GM12878 (cell line): ENCODE measurements at regions not wholly inside any gene's neighbourhood (a gene's known extent, or its start where the extent isn't known, plus 50 kb on each side); places are given as distances from the start of the nearest gene placed in this dataset.

Experiments
- ATAC-seq: fragments of 200-7000 bp; cut with Tn5 transposase; 3 replicates; pipeline ENCODE4 v1.9.1; 2020; ENCODE audit warnings: mild to moderate bottlenecking, moderate library complexity
- BruUV-seq: library from RNA; stranded (reverse); fragments of 400-500 nt; replicated peaks from 2 replicates; lab custom pipeline; 2021; lab: Mats Ljungman, UMichigan
- CTCF ChIA-PET: fragments of 300-600 bp; sonication (Branson Sonifier 250); formaldehyde crosslinking; extraction: SDS; loops from one replicate; lab custom pipeline; 2021; ENCODE audit warnings: inconsistent platforms; lab: Yijun Ruan, JAX
- POLR2A ChIA-PET: fragments of 350-600 bp; formaldehyde crosslinking; extraction: SDS; loops from one replicate; lab custom pipeline; 2021; ENCODE audit warnings: inconsistent platforms; lab: Charles Lee
- RAD21 ChIA-PET: fragments of 300-600 bp; sonication (Branson Sonifier 250); formaldehyde crosslinking; loops from one replicate; lab custom pipeline; 2023; ENCODE audit warnings: antibody characterized with exemption; ENCODE audit not compliant: unreplicated experiment; lab: Charles Lee
- SMC1A ChIA-PET: fragments of 300-600 bp; sonication (Branson Sonifier 250); formaldehyde crosslinking; loops from one replicate; lab custom pipeline; 2023; ENCODE audit not compliant: unreplicated experiment, uncharacterized antibody; lab: Charles Lee
- DNase-seq: peaks from one replicate; pipeline ENCODE4 v3.0.0-alpha.2; 2011; ENCODE audit warnings: low read depth, low spot score
- FAIRE-seq: peaks from 3 replicates; lab custom pipeline; 2011; peaks lifted over from hg19 to GRCh38; lab: Jason Lieb, UNC
- H2AFZ ChIP-seq: 2 replicates; pipeline ENCODE4 v1.6.0; 2011; ENCODE audit warnings: low read depth, low read length, control low read depth; ENCODE audit not compliant: control insufficient read depth
- H3K27ac ChIP-seq: 2 replicates; pipeline ENCODE4 v1.5.1; 2011; ENCODE audit warnings: control low read depth; ENCODE audit not compliant: control insufficient read depth, insufficient read depth
- H3K27me3 ChIP-seq, 2 experiments: replicated peaks in 1 of 2; 2 replicates each; pipeline versions ENCODE4 v1.6.0 to v1.6.1; 2011; ENCODE audit warnings: low read length in 1 of 2; ENCODE audit not compliant: control insufficient read depth in 2 of 2, insufficient read depth in 2 of 2
- H3K36me3 ChIP-seq, 2 experiments: 2 replicates each; pipeline ENCODE4 v1.5.1; 2011; ENCODE audit warnings: low read length in 1 of 2; ENCODE audit not compliant: control insufficient read depth in 2 of 2, insufficient read depth in 2 of 2
- H3K4me1 ChIP-seq: 2 replicates; pipeline ENCODE4 v1.6.1; 2011; ENCODE audit warnings: mild to moderate bottlenecking, low read length, moderate library complexity, mixed read lengths; ENCODE audit not compliant: control insufficient read depth, insufficient read depth
- H3K4me2 ChIP-seq: 2 replicates; pipeline ENCODE4 v1.6.0; 2011; ENCODE audit warnings: control low read depth; ENCODE audit not compliant: control insufficient read depth, insufficient read depth
- H3K4me3 ChIP-seq: fragments of 200-600 bp; sonication (generic); 2 replicates; pipeline ENCODE4 v1.5.1; 2016
- H3K79me2 ChIP-seq: 2 replicates; pipeline ENCODE4 v1.6.0; 2011; ENCODE audit warnings: low read length; ENCODE audit not compliant: control insufficient read depth, insufficient read depth
- H3K9ac ChIP-seq: 2 replicates; pipeline ENCODE4 v1.8.0; 2011; ENCODE audit warnings: low read length, control low read depth, mixed read lengths; ENCODE audit not compliant: control insufficient read depth, insufficient read depth
- H3K9me3 ChIP-seq: replicated peaks from 3 replicates; pipeline ENCODE4 v1.5.1; 2011; ENCODE audit warnings: mild to moderate bottlenecking, low read length; ENCODE audit not compliant: control insufficient read depth, insufficient read depth
- H4K20me1 ChIP-seq: 2 replicates; pipeline ENCODE4 v1.6.0; 2011; ENCODE audit not compliant: control insufficient read depth, insufficient read depth
- IKZF2 ChIP-seq, 2 experiments: fragments of 450-650 bp; IDR thresholded peaks; 2 replicates each; pipeline ENCODE4 v1.6.1; 2017; ENCODE audit warnings: mild to moderate bottlenecking in 2 of 2, moderate library complexity in 2 of 2
- RAD51 ChIP-seq: fragments of 450-650 bp; IDR thresholded peaks from 2 replicates; pipeline ENCODE4 v1.6.1; 2016; ENCODE audit warnings: moderate library complexity, mild to moderate bottlenecking, inconsistent platforms
- RBBP5 ChIP-seq: fragments of 200-600 bp; sonication (generic); conservative IDR thresholded peaks from 2 replicates; pipeline ENCODE4 v1.6.1; 2016
- RCOR1 ChIP-seq: conservative IDR thresholded peaks from 2 replicates; pipeline ENCODE4 v1.6.1; 2012; ENCODE audit warnings: low read depth, low read length, improper control_type of control experiment
- RELA ChIP-seq: fragments of 450-650 bp; IDR thresholded peaks from 2 replicates; pipeline ENCODE4 v1.8.0; 2014; ENCODE audit warnings: borderline replicate concordance; ENCODE audit not compliant: partially characterized antibody
- SIN3A ChIP-seq: IDR thresholded peaks from 2 replicates; pipeline ENCODE4 v1.6.1; 2012; ENCODE audit warnings: low read depth, low read length, improper control_type of control experiment
- WGBS: methylation state at CpG from one replicate; pipeline ENCODE4 v1.1.6; 2016; ENCODE audit warnings: low lambda C conversion rate; ENCODE audit not compliant: insufficient replicate concordance, insufficient coverage; ENCODE audit errors: missing lambda C conversion rate; 5-methylcytosine and 5-hydroxymethylcytosine counted together
- in situ Hi-C: fragments of 300-500 bp; cut with MboI; formaldehyde crosslinking; loops from 9 replicates; pipeline ENCODE4 v1.14.3; 2018; ENCODE audit warnings: mixed read lengths
- intact Hi-C: fragments of 100-400 bp; cut with micrococcal nuclease; formaldehyde crosslinking; loops from one replicate; pipeline ENCODE4 v1.14.2; 2022; ENCODE audit not compliant: unreplicated experiment
- TF ChIP-seq, protein P1 (sequence below): IDR thresholded peaks from 2 replicates; pipeline ENCODE4 v1.6.1; 2012; ENCODE audit warnings: low read depth, low read length, improper control_type of control experiment
- TF ChIP-seq, protein P2 (sequence below): fragments of 450-650 bp; formaldehyde crosslinking; IDR thresholded peaks from 2 replicates; pipeline ENCODE4 v1.5.0; 2022; ENCODE audit warnings: mild to moderate bottlenecking, missing genetic modification characterization
- TF ChIP-seq, protein P3 (sequence below): fragments of 450-650 bp; IDR thresholded peaks from 2 replicates; pipeline ENCODE4 v1.6.1; 2017; ENCODE audit warnings: mild to moderate bottlenecking, low read depth, inconsistent platforms; ENCODE audit not compliant: poor library complexity, severe bottlenecking

DNA sequence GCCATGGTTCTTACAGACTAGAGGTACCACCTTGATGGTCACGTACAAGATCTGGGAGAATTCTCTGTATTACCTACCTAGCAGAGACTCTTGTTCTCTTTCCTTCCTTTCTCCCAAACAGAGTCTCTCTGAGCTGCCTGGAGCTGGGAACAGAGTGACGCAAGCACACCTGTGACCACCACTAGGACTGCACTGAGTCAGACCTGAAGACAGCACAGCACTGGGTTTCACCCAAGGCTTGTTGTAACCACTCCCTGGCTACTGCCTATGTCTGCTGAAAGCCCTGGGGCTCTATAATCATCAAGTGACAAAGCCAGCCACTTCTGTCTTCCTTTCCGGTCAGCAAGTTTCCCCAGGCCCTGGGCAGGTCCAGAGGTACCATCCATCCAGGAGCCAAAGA lies 293.3 kb upstream of the CNTN4 start (continued):
- TF ChIP-seq RCOR1 (no peak), IKZF2 (IDR thresholded peaks at IDR 0.05) (no peak), RELA (no peak), SIN3A (no peak)
- TF ChIP-seq, protein P1, sequence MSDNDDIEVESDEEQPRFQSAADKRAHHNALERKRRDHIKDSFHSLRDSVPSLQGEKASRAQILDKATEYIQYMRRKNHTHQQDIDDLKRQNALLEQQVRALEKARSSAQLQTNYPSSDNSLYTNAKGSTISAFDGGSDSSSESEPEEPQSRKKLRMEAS, result no peak
- TF ChIP-seq, protein P2, sequence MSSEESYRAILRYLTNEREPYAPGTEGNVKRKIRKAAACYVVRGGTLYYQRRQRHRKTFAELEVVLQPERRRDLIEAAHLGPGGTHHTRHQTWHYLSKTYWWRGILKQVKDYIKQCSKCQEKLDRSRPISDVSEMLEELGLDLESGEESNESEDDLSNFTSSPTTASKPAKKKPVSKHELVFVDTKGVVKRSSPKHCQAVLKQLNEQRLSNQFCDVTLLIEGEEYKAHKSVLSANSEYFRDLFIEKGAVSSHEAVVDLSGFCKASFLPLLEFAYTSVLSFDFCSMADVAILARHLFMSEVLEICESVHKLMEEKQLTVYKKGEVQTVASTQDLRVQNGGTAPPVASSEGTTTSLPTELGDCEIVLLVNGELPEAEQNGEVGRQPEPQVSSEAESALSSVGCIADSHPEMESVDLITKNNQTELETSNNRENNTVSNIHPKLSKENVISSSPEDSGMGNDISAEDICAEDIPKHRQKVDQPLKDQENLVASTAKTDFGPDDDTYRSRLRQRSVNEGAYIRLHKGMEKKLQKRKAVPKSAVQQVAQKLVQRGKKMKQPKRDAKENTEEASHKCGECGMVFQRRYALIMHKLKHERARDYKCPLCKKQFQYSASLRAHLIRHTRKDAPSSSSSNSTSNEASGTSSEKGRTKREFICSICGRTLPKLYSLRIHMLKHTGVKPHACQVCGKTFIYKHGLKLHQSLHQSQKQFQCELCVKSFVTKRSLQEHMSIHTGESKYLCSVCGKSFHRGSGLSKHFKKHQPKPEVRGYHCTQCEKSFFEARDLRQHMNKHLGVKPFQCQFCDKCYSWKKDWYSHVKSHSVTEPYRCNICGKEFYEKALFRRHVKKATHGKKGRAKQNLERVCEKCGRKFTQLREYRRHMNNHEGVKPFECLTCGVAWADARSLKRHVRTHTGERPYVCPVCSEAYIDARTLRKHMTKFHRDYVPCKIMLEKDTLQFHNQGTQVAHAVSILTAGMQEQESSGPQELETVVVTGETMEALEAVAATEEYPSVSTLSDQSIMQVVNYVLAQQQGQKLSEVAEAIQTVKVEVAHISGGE (CRISPR knock-in tag), result no peak

DNA sequence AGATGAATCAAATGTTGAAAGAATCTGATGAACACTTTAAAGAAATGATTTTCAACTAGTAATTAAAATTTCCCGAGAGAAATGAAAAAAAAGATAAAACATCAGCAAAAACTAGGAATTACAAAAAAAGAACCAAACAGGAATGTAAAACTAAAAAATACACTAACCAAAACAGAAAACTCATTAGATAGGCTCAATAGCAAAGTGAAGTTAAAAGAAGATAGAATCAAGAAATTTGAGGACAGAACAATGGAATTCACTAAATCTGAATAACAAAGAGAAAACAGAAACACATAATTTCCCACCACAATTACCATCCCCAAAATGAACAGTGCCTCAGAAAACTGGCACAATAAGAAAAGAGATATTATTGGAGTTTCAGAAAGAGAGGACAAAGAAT lies 290.1 kb upstream of the CNTN4 start:
- TF ChIP-seq RBBP5 (no peak), RAD51 (no peak)
- TF ChIP-seq, protein P3, sequence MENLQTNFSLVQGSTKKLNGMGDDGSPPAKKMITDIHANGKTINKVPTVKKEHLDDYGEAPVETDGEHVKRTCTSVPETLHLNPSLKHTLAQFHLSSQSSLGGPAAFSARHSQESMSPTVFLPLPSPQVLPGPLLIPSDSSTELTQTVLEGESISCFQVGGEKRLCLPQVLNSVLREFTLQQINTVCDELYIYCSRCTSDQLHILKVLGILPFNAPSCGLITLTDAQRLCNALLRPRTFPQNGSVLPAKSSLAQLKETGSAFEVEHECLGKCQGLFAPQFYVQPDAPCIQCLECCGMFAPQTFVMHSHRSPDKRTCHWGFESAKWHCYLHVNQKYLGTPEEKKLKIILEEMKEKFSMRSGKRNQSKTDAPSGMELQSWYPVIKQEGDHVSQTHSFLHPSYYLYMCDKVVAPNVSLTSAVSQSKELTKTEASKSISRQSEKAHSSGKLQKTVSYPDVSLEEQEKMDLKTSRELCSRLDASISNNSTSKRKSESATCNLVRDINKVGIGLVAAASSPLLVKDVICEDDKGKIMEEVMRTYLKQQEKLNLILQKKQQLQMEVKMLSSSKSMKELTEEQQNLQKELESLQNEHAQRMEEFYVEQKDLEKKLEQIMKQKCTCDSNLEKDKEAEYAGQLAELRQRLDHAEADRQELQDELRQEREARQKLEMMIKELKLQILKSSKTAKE, result no peak

More for the DNA sequence above, 290.1 kb upstream of the CNTN4 start:
- H3K4me2 ChIP-seq, result no peak overlapping the region
- H3K36me3 ChIP-seq, result no peaks in the 10 kb centered on the region
- no peak for DNase-seq
- no peak overlapping the region for H3K4me3 ChIP-seq
- ChIA-PET SMC1A (no interaction called here), RAD21 (no interaction called here), CTCF (no interaction called here), POLR2A (no interaction called here)
- no peak overlapping the region for H3K9ac ChIP-seq
- in situ Hi-C loops, result no loop called here
- no peak for FAIRE-seq
- H3K27me3 ChIP-seq, result no peaks in the 10 kb centered on the region
- no TSS peak for BruUV-seq
- no peaks in the 10 kb centered on the region for H3K4me1 ChIP-seq
- H3K27ac ChIP-seq, result no peak overlapping the region
- no peaks in the 10 kb centered on the region for H3K79me2 ChIP-seq
- no peaks in the 10 kb centered on the region for H4K20me1 ChIP-seq
- intact Hi-C loops, result no loop called here
- H3K9me3 ChIP-seq, result no peaks in the 10 kb centered on the region
- no peak overlapping the region for H2AFZ ChIP-seq
- no peak for ATAC-seq
- 0% methylated on average over 1 of the region's 1 CpG for WGBS
